ENCODE measurements at regions not wholly inside any gene's neighbourhood (a gene's known extent, or its start where the extent isn't known, plus 50 kb on each side); places are given as distances from the start of the nearest gene placed in this dataset.

DNA sequence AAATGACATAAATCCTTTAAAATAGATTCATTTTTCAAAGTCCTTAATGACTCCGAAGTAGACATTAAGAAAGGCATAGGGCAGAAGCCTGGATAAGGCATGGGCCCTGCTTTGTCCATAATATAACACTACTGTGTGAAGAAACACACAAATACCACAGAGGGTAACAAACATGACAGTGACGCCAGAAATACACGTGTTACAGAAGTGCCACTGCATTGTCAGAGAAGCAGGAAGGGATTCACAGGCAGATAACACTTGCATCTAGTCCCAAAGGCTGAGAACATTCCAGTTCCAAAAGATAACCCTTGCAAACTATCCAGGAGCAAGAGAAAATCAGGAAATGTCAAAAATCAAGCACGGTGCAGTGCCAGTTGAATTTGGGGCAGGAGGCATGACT lies 633.2 kb downstream of the LIG4 start:
- TF ChIP-seq CTCF (IDR thresholded peaks at IDR 0.05; ENCODE audit: low read depth, low read length) = no peak
- no peak for TF ChIP-seq POLR2A (IDR thresholded peaks at IDR 0.05; ENCODE audit: extremely low read depth, insufficient read length)
- TF ChIP-seq MYC (IDR thresholded peaks at IDR 0.05; ENCODE audit: low read depth, low read length) = no peak
- no peak for TF ChIP-seq MAX (IDR thresholded peaks at IDR 0.05; ENCODE audit: low read depth, low read length)

All from NB4 (cell line).